ENCODE measurements at regions not wholly inside any gene's neighbourhood (a gene's known extent, or its start where the extent isn't known, plus 50 kb on each side); places are given as distances from the start of the nearest gene placed in this dataset.
"Not testable (repeated sequence)": the region's sequence is repeated elsewhere in the genome, so short reads cannot be mapped to it uniquely, and the experiment has no call there.

GRCh38 chr10:9951481-9952257, 1066.0 kb upstream of the CELF2 start:
- no peak for TF ChIP-seq CTCF (IDR thresholded peaks at IDR 0.05; ENCODE audit: borderline replicate concordance, control extremely low read depth, extremely low read depth, insufficient read depth, missing control alignments)
- DNase-seq (ENCODE audit: low spot score) = no peak
- in situ Hi-C loops (cut with MboI; ENCODE audit: low sequenced_read_pairs, unreplicated experiment) = no loop called here

DNA sequence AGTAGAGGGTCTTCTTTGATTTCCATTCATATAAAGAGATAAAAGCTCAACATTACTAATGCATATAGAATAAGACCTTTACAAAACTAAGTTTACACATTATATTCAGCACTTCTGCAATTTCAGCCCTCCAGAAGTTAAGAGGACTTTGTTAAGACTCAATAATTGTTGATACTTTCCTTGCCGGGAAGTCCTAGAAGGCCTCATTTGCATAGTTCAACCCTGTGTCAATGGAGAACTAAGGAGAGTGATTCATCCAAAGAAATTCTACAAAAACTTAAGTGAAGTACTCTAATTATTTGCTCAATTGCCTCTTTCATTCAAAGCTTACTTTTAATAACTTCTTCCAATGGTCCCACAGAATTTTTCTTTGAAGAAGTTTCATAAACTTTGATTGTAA, 1060.3 kb upstream of the CELF2 start:
- DNase-seq (ENCODE audit: low spot score) = no peak
- no peak for TF ChIP-seq CTCF (IDR thresholded peaks at IDR 0.05; ENCODE audit: borderline replicate concordance, control extremely low read depth, extremely low read depth, insufficient read depth, missing control alignments)
- in situ Hi-C loops (cut with MboI; ENCODE audit: low sequenced_read_pairs, unreplicated experiment) = no loop called here

- DNase-seq (ENCODE audit: low spot score); in situ Hi-C loops (cut with MboI; ENCODE audit: low sequenced_read_pairs, unreplicated experiment): not testable (repeated sequence)
These were observed 1059.8 kb upstream of the CELF2 start for GRCh38 chr10:9957876-9958275.

GRCh38 chr10:9965341-9965740, 1052.3 kb upstream of the CELF2 start:
- no peak for DNase-seq (ENCODE audit: low spot score)
- no peak for TF ChIP-seq CTCF (IDR thresholded peaks at IDR 0.05; ENCODE audit: borderline replicate concordance, control extremely low read depth, extremely low read depth, insufficient read depth, missing control alignments)

DNA sequence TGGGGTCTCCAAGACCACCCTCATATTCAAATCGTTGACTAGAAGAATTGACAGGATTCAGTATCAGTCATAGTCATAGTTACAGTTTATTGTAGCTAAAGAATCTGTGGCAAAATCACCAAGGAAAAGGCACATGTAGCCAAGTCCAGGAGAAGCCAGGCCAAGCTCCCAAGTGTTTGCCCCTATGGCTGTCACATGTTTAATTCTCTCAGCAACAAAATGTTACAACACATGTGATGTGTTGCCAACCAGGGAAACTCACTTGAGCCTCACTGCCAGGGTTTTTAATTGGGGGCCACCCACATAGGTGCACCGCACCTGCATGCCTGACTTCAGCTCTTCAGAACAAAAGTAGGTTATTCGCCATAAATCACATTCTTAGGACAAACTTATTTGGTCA, 1030.9 kb upstream of the CELF2 start:
- in situ Hi-C loops (cut with MboI; ENCODE audit: low sequenced_read_pairs, unreplicated experiment) = no loop called here

More at GRCh38 chr10:9965341-9965740, 1052.3 kb upstream of the CELF2 start:
- in situ Hi-C loops (cut with MboI; ENCODE audit: low sequenced_read_pairs, unreplicated experiment) = no loop called here

DNA sequence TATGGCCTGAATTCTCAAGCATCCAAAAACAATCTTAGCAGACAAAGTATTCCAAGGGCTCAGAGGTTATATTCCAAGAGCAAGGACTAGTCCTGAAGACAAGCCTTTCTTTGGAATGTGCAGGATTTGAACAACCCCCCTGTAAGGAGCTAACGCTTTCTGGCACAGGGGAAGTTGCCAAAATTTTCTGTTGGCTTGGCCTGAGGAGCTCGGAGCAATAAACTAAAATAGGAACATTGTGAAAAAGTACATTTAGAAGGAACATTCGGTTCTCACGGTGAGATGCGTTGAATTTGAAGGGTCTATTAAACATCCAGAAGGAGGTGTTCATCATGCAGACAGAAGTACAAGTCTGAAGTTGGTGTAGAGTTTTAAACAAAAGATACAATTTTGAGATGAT, 1030.5 kb upstream of the CELF2 start:
- no peak for TF ChIP-seq CTCF (IDR thresholded peaks at IDR 0.05; ENCODE audit: borderline replicate concordance, control extremely low read depth, extremely low read depth, insufficient read depth, missing control alignments)
- no peak for DNase-seq (ENCODE audit: low spot score)
- in situ Hi-C loops (cut with MboI; ENCODE audit: low sequenced_read_pairs, unreplicated experiment) = no loop called here

More for the DNA sequence above, 1030.9 kb upstream of the CELF2 start:
- TF ChIP-seq CTCF (IDR thresholded peaks at IDR 0.05; ENCODE audit: borderline replicate concordance, control extremely low read depth, extremely low read depth, insufficient read depth, missing control alignments) = no peak
- DNase-seq (ENCODE audit: low spot score) = no peak

- no peak for DNase-seq (ENCODE audit: low spot score)
- in situ Hi-C loops (cut with MboI; ENCODE audit: low sequenced_read_pairs, unreplicated experiment) = no loop called here
- no peak for TF ChIP-seq CTCF (IDR thresholded peaks at IDR 0.05; ENCODE audit: borderline replicate concordance, control extremely low read depth, extremely low read depth, insufficient read depth, missing control alignments)
These were observed 1025.0 kb upstream of the CELF2 start for GRCh38 chr10:9992661-9993060.
